Tibial artery (tissue), 4 donors: ENCODE measurements at regions not wholly inside any gene's neighbourhood (a gene's known extent, or its start where the extent isn't known, plus 50 kb on each side); places are given as distances from the start of the nearest gene placed in this dataset.
"Not testable (repeated sequence)": the region's sequence is repeated elsewhere in the genome, so short reads cannot be mapped to it uniquely, and the experiment has no call there.

Experiments
- DNase-seq, 2 donors: peaks; one replicate each; pipeline ENCODE4 v3.0.0-alpha.2; 2019
- H3K27ac ChIP-seq, 2 donors: fragments of 200-600 bp; sonication (generic) in 1 of 2; 1 replicate in 1 of 2; 2 replicates in 1 of 2; pipeline ENCODE4 v1.5.1; 2018 to 2019; ENCODE audit warnings: mild to moderate bottlenecking in 1 of 2
- H3K27me3 ChIP-seq, 2 donors: fragments of 200-600 bp; sonication (generic) in 1 of 2; one replicate each; pipeline versions ENCODE4 v1.5.1 to v1.6.0; 2016 to 2019
- H3K36me3 ChIP-seq, 3 donors: fragments of 200-600 bp; sonication (generic) in 2 of 3; one replicate each; pipeline ENCODE4 v1.5.1; 2016 to 2019; ENCODE audit warnings: mild to moderate bottlenecking in 2 of 3
- H3K4me1 ChIP-seq, 4 donors: fragments of 200-600 bp; sonication (generic) in 2 of 4; 1 replicate in 3 of 4; 2 replicates in 1 of 4; pipeline ENCODE4 v1.5.1; 2016 to 2019
- H3K4me3 ChIP-seq, 2 donors: fragments of 200-600 bp; sonication (generic) in 1 of 2; 1 replicate in 1 of 2; 2 replicates in 1 of 2; pipeline ENCODE4 v1.5.1; 2018 to 2019; ENCODE audit warnings: mild to moderate bottlenecking in 2 of 2
- H3K9me3 ChIP-seq, 3 donors: fragments of 200-600 bp; sonication (generic) in 1 of 3; one replicate each; pipeline ENCODE4 v1.5.1; 2016 to 2019
- CTCF ChIP-seq, 2 experiments: fragments of 200-600 bp in 1 of 2; fragments of 450-650 bp in 1 of 2; IDR thresholded peaks; one replicate each; pipeline ENCODE4 v1.5.1; 2017 to 2019; ENCODE audit warnings: antibody characterized with exemption in 2 of 2, mild to moderate bottlenecking in 1 of 2, moderate library complexity in 1 of 2
- intact Hi-C: fragments of 100-400 bp; cut with DNase I; formaldehyde crosslinking; loops from one replicate; pipeline ENCODE4 v1.15.0; 2023; ENCODE audit warnings: low total_unique reads

GRCh38 chr14:40218282-40218941 lies 786.2 kb upstream of the FBXO33 start:
- H3K9me3 ChIP-seq = no peaks in the 10 kb centered on the region
- H3K27ac ChIP-seq = no peak overlapping the region
- no peak for DNase-seq
- no peaks in the 10 kb centered on the region for H3K27me3 ChIP-seq
- H3K4me3 ChIP-seq = no peak overlapping the region
- TF ChIP-seq CTCF (IDR thresholded peaks at IDR 0.05) = no peak
- H3K4me1 ChIP-seq = no peaks in the 10 kb centered on the region
- H3K36me3 ChIP-seq = no peaks in the 10 kb centered on the region
- intact Hi-C loops = no loop called here

- Histone ChIP-seq H3K9me3 (no peaks in the 10 kb centered on the region), H3K4me3 (no peak overlapping the region), H3K27me3 (no peaks in the 10 kb centered on the region), H3K36me3 (no peaks in the 10 kb centered on the region), H3K27ac (no peak overlapping the region), H3K4me1 (no peaks in the 10 kb centered on the region)
- DNase-seq = no peak
- no peak for TF ChIP-seq CTCF (IDR thresholded peaks at IDR 0.05)
- intact Hi-C loops = no loop called here
Observed at GRCh38 chr14:40216976-40217375, 784.7 kb upstream of the FBXO33 start.

- intact Hi-C loops, H3K4me1 ChIP-seq, DNase-seq, H3K27ac ChIP-seq, H3K4me3 ChIP-seq, H3K27me3 ChIP-seq, H3K36me3 ChIP-seq, H3K9me3 ChIP-seq: not testable (repeated sequence)
Observed at GRCh38 chr14:40216408-40216807, 784.2 kb upstream of the FBXO33 start.

- H3K4me1 ChIP-seq = no peaks in the 10 kb centered on the region
- H3K36me3 ChIP-seq = no peaks in the 10 kb centered on the region
- no peak overlapping the region for H3K27ac ChIP-seq
- DNase-seq = no peak
- TF ChIP-seq CTCF (IDR thresholded peaks at IDR 0.05) = no peak
- H3K27me3 ChIP-seq = no peaks in the 10 kb centered on the region
- no peaks in the 10 kb centered on the region for H3K9me3 ChIP-seq
- H3K4me3 ChIP-seq = no peak overlapping the region
- intact Hi-C loops = no loop called here
Observed at GRCh38 chr14:40213701-40214100, 781.5 kb upstream of the FBXO33 start.

- Histone ChIP-seq H3K9me3 (no peaks in the 10 kb centered on the region), H3K4me3 (no peak overlapping the region), H3K27me3 (no peaks in the 10 kb centered on the region), H3K27ac (no peak overlapping the region), H3K4me1 (no peaks in the 10 kb centered on the region), H3K36me3 (no peaks in the 10 kb centered on the region)
- intact Hi-C loops = no loop called here
- no peak for DNase-seq
- TF ChIP-seq CTCF (IDR thresholded peaks at IDR 0.05) = no peak
Observed at GRCh38 chr14:40204441-40205175, 772.4 kb upstream of the FBXO33 start.

GRCh38 chr14:40199101-40199500 lies 766.9 kb upstream of the FBXO33 start:
- intact Hi-C loops = no loop called here
- H3K36me3 ChIP-seq = no peaks in the 10 kb centered on the region
- DNase-seq = no peak
- H3K27me3 ChIP-seq = no peaks in the 10 kb centered on the region
- TF ChIP-seq CTCF (IDR thresholded peaks at IDR 0.05) = no peak
- no peak overlapping the region for H3K4me3 ChIP-seq
- no peak overlapping the region for H3K27ac ChIP-seq
- H3K9me3 ChIP-seq = no peaks in the 10 kb centered on the region
- no peaks in the 10 kb centered on the region for H3K4me1 ChIP-seq
